HEK293 (cell line): ENCODE measurements at regions not wholly inside any gene's neighbourhood (a gene's known extent, or its start where the extent isn't known, plus 50 kb on each side); places are given as distances from the start of the nearest gene placed in this dataset.

ENCODE experiments used
- OVOL3 ChIP-seq: fragments of 450-650 bp; formaldehyde crosslinking; IDR thresholded peaks from 2 replicates; pipeline ENCODE4 v1.5.1; 2016; ENCODE audit warnings: missing biosample characterization, missing genetic modification characterization
- SP2 ChIP-seq: fragments of 450-650 bp; formaldehyde crosslinking; IDR thresholded peaks from 2 replicates; pipeline ENCODE4 v1.5.1; 2016; ENCODE audit warnings: missing biosample characterization, missing genetic modification characterization
- YY1 ChIP-seq: fragments of 450-650 bp; formaldehyde crosslinking; IDR thresholded peaks from 2 replicates; pipeline ENCODE4 v1.5.1; 2018; ENCODE audit warnings: missing biosample characterization, missing genetic modification characterization
- ZFP37 ChIP-seq: fragments of 450-650 bp; formaldehyde crosslinking; IDR thresholded peaks from 2 replicates; pipeline ENCODE4 v1.5.1; 2016; ENCODE audit warnings: missing biosample characterization, missing genetic modification characterization
- ZNF23 ChIP-seq: fragments of 450-650 bp; formaldehyde crosslinking; IDR thresholded peaks from 2 replicates; pipeline ENCODE4 v1.5.1; 2016; ENCODE audit warnings: missing biosample characterization, missing genetic modification characterization, borderline replicate concordance
- ZNF274 ChIP-seq, 2 experiments: fragments of 200-500 bp in 1 of 2; fragments of 450-650 bp in 1 of 2; sonication (Bioruptor generic) in 1 of 2; formaldehyde crosslinking in 1 of 2; IDR thresholded peaks; 2 replicates each; pipeline versions ENCODE4 v1.5.1 to v1.6.1; 2014 to 2016; ENCODE audit warnings: borderline replicate concordance in 1 of 2, inconsistent platforms in 1 of 2, low read length in 1 of 2, missing biosample characterization in 1 of 2, missing genetic modification characterization in 1 of 2
- ZNF530 ChIP-seq: fragments of 450-650 bp; formaldehyde crosslinking; IDR thresholded peaks from 2 replicates; pipeline ENCODE4 v1.5.1; 2016; ENCODE audit warnings: low read depth, missing biosample characterization, missing genetic modification characterization
- ZNF707 ChIP-seq: fragments of 450-650 bp; formaldehyde crosslinking; IDR thresholded peaks from 2 replicates; pipeline ENCODE4 v1.5.1; 2016; ENCODE audit warnings: missing biosample characterization, missing genetic modification characterization
- ZNF747 ChIP-seq: fragments of 450-650 bp; formaldehyde crosslinking; IDR thresholded peaks from 2 replicates; pipeline ENCODE4 v1.5.1; 2016; ENCODE audit warnings: missing biosample characterization, missing genetic modification characterization
- ZNF830 ChIP-seq: fragments of 450-650 bp; IDR thresholded peaks from 2 replicates; pipeline ENCODE4 v1.5.0; 2018; ENCODE audit warnings: missing biosample characterization, missing genetic modification characterization, low read depth, mild to moderate bottlenecking, moderate library complexity
- ZSCAN23 ChIP-seq: fragments of 450-650 bp; formaldehyde crosslinking; IDR thresholded peaks from 2 replicates; pipeline ENCODE4 v1.5.1; 2016; ENCODE audit warnings: missing biosample characterization, missing genetic modification characterization
- TF ChIP-seq, protein P1 (sequence below): fragments of 450-650 bp; formaldehyde crosslinking; IDR thresholded peaks from 2 replicates; pipeline ENCODE4 v1.5.1; 2016; ENCODE audit warnings: missing biosample characterization, missing genetic modification characterization
- TF ChIP-seq, protein P2 (sequence below): fragments of 450-650 bp; formaldehyde crosslinking; optimal IDR thresholded peaks from 2 replicates; pipeline ENCODE3; 2016; ENCODE audit warnings: missing biosample characterization, mild to moderate bottlenecking, missing genetic modification characterization

DNA sequence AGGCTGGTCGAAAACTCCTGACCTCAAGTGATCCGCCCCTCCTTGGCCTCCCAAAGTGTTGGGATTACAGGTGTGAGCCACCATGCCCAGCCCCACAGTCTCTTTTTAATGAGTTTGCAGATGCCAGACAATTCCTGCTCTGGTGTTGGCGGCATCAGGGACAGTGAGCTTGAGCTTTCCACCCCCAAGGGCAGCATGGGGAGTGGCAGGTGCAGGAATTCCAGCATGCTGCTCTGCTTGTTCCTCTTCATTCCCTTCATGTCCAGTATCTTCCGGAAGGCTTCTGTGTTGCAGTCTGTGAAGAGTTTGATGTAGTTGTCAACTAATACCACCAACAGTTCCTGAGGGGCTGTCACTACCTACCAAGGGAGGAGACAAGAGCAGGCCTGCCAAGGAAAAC is 137.3 kb downstream of the SS18 start:
- no peak for TF ChIP-seq YY1
- no peak for TF ChIP-seq ZNF747 (tag by site-specific recombination)
- TF ChIP-seq, protein P1, sequence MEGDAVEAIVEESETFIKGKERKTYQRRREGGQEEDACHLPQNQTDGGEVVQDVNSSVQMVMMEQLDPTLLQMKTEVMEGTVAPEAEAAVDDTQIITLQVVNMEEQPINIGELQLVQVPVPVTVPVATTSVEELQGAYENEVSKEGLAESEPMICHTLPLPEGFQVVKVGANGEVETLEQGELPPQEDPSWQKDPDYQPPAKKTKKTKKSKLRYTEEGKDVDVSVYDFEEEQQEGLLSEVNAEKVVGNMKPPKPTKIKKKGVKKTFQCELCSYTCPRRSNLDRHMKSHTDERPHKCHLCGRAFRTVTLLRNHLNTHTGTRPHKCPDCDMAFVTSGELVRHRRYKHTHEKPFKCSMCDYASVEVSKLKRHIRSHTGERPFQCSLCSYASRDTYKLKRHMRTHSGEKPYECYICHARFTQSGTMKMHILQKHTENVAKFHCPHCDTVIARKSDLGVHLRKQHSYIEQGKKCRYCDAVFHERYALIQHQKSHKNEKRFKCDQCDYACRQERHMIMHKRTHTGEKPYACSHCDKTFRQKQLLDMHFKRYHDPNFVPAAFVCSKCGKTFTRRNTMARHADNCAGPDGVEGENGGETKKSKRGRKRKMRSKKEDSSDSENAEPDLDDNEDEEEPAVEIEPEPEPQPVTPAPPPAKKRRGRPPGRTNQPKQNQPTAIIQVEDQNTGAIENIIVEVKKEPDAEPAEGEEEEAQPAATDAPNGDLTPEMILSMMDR, result no peak
- TF ChIP-seq ZNF23, result no peak
- TF ChIP-seq ZNF274 (IDR thresholded peaks at IDR 0.05; ENCODE audit: low read length), result no peak
- no peak for TF ChIP-seq ZNF274 (tag by site-specific recombination; IDR thresholded peaks at IDR 0.05; ENCODE audit: borderline replicate concordance)
- TF ChIP-seq ZNF530 (tag by site-specific recombination), result no peak
- no peak for TF ChIP-seq ZNF830
- TF ChIP-seq ZFP37, result no peak
- TF ChIP-seq ZNF707 (tag by site-specific recombination), result no peak
- TF ChIP-seq ZSCAN23 (tag by site-specific recombination), result no peak
- TF ChIP-seq SP2, result no peak
- no peak for TF ChIP-seq OVOL3 (tag by site-specific recombination)
- TF ChIP-seq, protein P2, sequence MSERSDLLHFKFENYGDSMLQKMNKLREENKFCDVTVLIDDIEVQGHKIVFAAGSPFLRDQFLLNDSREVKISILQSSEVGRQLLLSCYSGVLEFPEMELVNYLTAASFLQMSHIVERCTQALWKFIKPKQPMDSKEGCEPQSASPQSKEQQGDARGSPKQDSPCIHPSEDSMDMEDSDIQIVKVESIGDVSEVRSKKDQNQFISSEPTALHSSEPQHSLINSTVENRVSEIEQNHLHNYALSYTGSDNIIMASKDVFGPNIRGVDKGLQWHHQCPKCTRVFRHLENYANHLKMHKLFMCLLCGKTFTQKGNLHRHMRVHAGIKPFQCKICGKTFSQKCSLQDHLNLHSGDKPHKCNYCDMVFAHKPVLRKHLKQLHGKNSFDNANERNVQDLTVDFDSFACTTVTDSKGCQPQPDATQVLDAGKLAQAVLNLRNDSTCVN (tag by site-specific recombination), result no peak
